ENCODE measurements at regions not wholly inside any gene's neighbourhood (a gene's known extent, or its start where the extent isn't known, plus 50 kb on each side); places are given as distances from the start of the nearest gene placed in this dataset.

GRCh38 chrX:51215266-51215665, 117.4 kb upstream of the NUDT10 start:
- TF ChIP-seq CTCF (IDR thresholded peaks at IDR 0.05) (no peak), POLR2A (IDR thresholded peaks at IDR 0.05) (no peak)

All from thyroid gland (tissue), 4 donors.